Ureter (tissue), 1 donor: ENCODE measurements at regions not wholly inside any gene's neighbourhood (a gene's known extent, or its start where the extent isn't known, plus 50 kb on each side); places are given as distances from the start of the nearest gene placed in this dataset.

ENCODE experiments used
- DNase-seq: peaks from one replicate; pipeline ENCODE4 v3.0.0-alpha.2; 2020; ENCODE audit warnings: low spot score
- donor health status: DM: yes; HTN: yes; CAD: no.

DNA sequence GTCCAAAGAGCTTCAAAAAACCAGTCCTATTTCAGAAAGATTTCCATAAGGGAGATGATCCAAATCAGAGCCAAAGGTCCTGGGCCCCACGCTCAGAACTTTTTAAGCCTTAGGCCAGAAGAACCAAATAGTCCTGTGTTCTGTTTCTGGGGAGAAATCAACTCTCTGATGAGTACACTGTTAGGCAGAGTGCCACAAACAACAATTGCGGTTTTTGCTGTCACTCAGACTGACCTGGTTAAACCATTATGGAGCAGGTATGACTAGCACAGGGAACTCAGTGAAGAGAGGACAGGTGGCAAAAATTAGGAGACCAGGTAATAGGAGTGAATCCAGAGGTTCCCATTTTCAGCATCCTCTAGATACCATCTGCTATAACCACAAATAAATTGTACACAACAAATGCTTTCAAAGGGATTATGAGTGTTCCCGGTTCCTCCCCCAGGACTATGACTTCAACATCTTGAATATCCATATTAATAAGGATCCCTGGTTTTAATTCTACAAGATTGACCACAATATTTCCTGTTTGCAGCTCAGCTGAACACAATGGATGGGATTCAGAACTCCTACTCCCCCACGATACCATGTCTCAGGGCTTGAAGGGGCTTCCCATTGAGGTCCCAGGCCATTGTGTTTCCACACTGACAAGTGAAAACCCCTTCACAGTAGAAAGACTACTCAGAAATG, 52.1 kb upstream of the FREM1 start:
- DNase-seq, result no peak

- DNase-seq, result no peak
Measured at GRCh38 chr9:14961372-14962068, 51.3 kb upstream of the FREM1 start.

- DNase-seq, result no peak
Measured at GRCh38 chr9:14960881-14961280, 50.7 kb upstream of the FREM1 start.
